ENCODE measurements at regions not wholly inside any gene's neighbourhood (a gene's known extent, or its start where the extent isn't known, plus 50 kb on each side); places are given as distances from the start of the nearest gene placed in this dataset.

DNA sequence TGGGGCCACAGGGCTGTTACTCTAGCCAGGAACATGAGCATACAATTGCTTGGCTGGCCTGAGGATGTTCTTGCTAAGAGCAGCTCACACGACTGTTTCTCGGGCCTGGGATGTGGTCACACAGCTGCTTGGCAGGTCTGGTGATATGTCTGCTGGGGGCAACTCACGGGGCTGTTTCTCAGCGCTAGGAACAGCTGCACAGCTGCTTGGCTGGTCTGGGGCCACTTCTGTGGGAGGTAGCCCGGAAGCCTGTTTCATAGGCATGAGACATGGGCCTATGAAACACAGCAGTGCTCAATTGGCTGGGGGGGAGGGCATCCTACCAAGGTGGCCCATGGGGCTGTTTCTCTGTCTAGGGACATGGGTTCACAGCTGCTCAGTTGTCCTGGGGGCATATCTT lies 73.4 kb upstream of the DDHD1 start (continued):
- TF ChIP-seq ZNF114 (CRISPR knock-in tag; IDR thresholded peaks at IDR 0.05) (no peak), POLR2AphosphoS5 (IDR thresholded peaks at IDR 0.05; ENCODE audit: low read depth) (no peak), STAT1 (IDR thresholded peaks at IDR 0.05; ENCODE audit: unreplicated experiment) (no peak), EZH2phosphoT487 (IDR thresholded peaks at IDR 0.05; ENCODE audit: unreplicated experiment) (no peak), JUNB (IDR thresholded peaks at IDR 0.05; ENCODE audit: unreplicated experiment) (no peak)

DNA sequence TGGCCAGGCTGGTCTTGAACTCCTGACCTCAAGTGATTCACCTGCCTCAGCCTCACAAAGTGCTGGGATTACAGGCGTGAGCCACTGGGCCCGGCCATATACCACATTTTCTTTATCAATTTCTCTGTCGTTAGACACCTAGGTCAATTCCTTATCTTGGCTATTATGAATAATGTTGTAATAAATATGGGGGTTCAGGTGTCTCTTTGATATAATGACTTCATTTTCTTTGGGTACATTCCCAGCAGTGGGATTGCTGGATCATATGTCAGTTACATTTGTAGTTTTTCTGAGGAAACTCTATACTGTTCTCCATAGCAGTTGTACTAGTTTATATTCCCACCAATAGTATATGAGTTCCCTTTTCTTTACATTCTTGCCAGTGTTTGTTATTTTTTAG lies 67.8 kb upstream of the DDHD1 start:
- Histone ChIP-seq H3K27ac (ENCODE audit: low read depth) (no peak overlapping the region), H3K27me3 (ENCODE audit: insufficient read depth) (no peaks in the 10 kb centered on the region), H3K4me2 (no peak overlapping the region), H3K9me2 (ENCODE audit: insufficient read depth) (no peaks in the 10 kb centered on the region), H3F3A (replicated peaks; ENCODE audit: low read depth) (no peaks in the 10 kb centered on the region), H2AFZ (no peak overlapping the region), H3K4me1 (ENCODE audit: insufficient read depth) (peaks cover 4% of the 10 kb centered on the region; the same call in 1 of the 2 replicates), H3K4me3 (no peak overlapping the region), H3K36me3 (ENCODE audit: insufficient read depth) (no peaks in the 10 kb centered on the region), H4K20me1 (replicated peaks; ENCODE audit: insufficient read depth) (no peaks in the 10 kb centered on the region), H3K79me2 (replicated peaks; ENCODE audit: insufficient read depth) (no peaks in the 10 kb centered on the region)
- Mint-ChIP-seq H3K27me3 (ENCODE audit: insufficient read depth, low read depth, poor library complexity) (peaks cover 4% of the 10 kb centered on the region), H3K4me1 (peaks cover 5% of the 10 kb centered on the region), H3K9me3 (peaks cover 9% of the 10 kb centered on the region), H3K27ac (no peak overlapping the region), H3K36me3 (ENCODE audit: low read depth) (no peaks in the 10 kb centered on the region), H3K4me3 (no peak overlapping the region)
- DNase-seq (ENCODE audit: low spot score), result no peak
- no peak for TF ChIP-seq POLR2AphosphoS5 (IDR thresholded peaks at IDR 0.05; ENCODE audit: low read depth)
- no peak for TF ChIP-seq NANOG (IDR thresholded peaks at IDR 0.05; ENCODE audit: borderline replicate concordance)
- TF ChIP-seq, protein P1, sequence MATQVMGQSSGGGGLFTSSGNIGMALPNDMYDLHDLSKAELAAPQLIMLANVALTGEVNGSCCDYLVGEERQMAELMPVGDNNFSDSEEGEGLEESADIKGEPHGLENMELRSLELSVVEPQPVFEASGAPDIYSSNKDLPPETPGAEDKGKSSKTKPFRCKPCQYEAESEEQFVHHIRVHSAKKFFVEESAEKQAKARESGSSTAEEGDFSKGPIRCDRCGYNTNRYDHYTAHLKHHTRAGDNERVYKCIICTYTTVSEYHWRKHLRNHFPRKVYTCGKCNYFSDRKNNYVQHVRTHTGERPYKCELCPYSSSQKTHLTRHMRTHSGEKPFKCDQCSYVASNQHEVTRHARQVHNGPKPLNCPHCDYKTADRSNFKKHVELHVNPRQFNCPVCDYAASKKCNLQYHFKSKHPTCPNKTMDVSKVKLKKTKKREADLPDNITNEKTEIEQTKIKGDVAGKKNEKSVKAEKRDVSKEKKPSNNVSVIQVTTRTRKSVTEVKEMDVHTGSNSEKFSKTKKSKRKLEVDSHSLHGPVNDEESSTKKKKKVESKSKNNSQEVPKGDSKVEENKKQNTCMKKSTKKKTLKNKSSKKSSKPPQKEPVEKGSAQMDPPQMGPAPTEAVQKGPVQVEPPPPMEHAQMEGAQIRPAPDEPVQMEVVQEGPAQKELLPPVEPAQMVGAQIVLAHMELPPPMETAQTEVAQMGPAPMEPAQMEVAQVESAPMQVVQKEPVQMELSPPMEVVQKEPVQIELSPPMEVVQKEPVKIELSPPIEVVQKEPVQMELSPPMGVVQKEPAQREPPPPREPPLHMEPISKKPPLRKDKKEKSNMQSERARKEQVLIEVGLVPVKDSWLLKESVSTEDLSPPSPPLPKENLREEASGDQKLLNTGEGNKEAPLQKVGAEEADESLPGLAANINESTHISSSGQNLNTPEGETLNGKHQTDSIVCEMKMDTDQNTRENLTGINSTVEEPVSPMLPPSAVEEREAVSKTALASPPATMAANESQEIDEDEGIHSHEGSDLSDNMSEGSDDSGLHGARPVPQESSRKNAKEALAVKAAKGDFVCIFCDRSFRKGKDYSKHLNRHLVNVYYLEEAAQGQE (IDR thresholded peaks at IDR 0.05; ENCODE audit: unreplicated experiment), result no peak
- TF ChIP-seq ZNF114 (CRISPR knock-in tag; IDR thresholded peaks at IDR 0.05), result no peak
- TF ChIP-seq, protein P2, sequence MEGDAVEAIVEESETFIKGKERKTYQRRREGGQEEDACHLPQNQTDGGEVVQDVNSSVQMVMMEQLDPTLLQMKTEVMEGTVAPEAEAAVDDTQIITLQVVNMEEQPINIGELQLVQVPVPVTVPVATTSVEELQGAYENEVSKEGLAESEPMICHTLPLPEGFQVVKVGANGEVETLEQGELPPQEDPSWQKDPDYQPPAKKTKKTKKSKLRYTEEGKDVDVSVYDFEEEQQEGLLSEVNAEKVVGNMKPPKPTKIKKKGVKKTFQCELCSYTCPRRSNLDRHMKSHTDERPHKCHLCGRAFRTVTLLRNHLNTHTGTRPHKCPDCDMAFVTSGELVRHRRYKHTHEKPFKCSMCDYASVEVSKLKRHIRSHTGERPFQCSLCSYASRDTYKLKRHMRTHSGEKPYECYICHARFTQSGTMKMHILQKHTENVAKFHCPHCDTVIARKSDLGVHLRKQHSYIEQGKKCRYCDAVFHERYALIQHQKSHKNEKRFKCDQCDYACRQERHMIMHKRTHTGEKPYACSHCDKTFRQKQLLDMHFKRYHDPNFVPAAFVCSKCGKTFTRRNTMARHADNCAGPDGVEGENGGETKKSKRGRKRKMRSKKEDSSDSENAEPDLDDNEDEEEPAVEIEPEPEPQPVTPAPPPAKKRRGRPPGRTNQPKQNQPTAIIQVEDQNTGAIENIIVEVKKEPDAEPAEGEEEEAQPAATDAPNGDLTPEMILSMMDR (conservative IDR thresholded peaks at IDR 0.05; ENCODE audit: low read depth in 2 of 2), result no peak
- no peak for TF ChIP-seq STAT1 (IDR thresholded peaks at IDR 0.05; ENCODE audit: unreplicated experiment)
- no peak for TF ChIP-seq JUNB (IDR thresholded peaks at IDR 0.05; ENCODE audit: unreplicated experiment)
- TF ChIP-seq, protein P3, sequence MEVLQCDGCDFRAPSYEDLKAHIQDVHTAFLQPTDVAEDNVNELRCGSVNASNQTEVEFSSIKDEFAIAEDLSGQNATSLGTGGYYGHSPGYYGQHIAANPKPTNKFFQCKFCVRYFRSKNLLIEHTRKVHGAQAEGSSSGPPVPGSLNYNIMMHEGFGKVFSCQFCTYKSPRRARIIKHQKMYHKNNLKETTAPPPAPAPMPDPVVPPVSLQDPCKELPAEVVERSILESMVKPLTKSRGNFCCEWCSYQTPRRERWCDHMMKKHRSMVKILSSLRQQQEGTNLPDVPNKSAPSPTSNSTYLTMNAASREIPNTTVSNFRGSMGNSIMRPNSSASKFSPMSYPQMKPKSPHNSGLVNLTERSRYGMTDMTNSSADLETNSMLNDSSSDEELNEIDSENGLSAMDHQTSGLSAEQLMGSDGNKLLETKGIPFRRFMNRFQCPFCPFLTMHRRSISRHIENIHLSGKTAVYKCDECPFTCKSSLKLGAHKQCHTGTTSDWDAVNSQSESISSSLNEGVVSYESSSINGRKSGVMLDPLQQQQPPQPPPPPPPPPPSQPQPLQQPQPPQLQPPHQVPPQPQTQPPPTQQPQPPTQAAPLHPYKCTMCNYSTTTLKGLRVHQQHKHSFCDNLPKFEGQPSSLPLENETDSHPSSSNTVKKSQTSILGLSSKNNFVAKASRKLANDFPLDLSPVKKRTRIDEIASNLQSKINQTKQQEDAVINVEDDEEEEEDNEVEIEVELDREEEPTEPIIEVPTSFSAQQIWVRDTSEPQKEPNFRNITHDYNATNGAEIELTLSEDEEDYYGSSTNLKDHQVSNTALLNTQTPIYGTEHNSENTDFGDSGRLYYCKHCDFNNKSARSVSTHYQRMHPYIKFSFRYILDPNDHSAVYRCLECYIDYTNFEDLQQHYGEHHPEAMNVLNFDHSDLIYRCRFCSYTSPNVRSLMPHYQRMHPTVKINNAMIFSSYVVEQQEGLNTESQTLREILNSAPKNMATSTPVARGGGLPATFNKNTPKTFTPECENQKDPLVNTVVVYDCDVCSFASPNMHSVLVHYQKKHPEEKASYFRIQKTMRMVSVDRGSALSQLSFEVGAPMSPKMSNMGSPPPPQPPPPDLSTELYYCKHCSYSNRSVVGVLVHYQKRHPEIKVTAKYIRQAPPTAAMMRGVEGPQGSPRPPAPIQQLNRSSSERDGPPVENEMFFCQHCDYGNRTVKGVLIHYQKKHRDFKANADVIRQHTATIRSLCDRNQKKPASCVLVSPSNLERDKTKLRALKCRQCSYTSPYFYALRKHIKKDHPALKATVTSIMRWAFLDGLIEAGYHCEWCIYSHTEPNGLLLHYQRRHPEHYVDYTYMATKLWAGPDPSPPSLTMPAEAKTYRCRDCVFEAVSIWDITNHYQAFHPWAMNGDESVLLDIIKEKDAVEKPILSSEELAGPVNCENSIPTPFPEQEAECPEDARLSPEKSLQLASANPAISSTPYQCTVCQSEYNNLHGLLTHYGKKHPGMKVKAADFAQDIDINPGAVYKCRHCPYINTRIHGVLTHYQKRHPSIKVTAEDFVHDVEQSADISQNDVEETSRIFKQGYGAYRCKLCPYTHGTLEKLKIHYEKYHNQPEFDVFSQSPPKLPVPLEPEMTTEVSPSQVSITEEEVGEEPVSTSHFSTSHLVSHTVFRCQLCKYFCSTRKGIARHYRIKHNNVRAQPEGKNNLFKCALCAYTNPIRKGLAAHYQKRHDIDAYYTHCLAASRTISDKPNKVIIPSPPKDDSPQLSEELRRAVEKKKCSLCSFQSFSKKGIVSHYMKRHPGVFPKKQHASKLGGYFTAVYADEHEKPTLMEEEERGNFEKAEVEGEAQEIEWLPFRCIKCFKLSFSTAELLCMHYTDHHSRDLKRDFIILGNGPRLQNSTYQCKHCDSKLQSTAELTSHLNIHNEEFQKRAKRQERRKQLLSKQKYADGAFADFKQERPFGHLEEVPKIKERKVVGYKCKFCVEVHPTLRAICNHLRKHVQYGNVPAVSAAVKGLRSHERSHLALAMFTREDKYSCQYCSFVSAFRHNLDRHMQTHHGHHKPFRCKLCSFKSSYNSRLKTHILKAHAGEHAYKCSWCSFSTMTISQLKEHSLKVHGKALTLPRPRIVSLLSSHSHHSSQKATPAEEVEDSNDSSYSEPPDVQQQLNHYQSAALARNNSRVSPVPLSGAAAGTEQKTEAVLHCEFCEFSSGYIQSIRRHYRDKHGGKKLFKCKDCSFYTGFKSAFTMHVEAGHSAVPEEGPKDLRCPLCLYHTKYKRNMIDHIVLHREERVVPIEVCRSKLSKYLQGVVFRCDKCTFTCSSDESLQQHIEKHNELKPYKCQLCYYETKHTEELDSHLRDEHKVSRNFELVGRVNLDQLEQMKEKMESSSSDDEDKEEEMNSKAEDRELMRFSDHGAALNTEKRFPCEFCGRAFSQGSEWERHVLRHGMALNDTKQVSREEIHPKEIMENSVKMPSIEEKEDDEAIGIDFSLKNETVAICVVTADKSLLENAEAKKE (CRISPR knock-in tag; IDR thresholded peaks at IDR 0.05), result no peak
- ATAC-seq, result no peak

Data from GM23338 (cell line).